ENCODE measurements at regions not wholly inside any gene's neighbourhood (a gene's known extent, or its start where the extent isn't known, plus 50 kb on each side); places are given as distances from the start of the nearest gene placed in this dataset.
"Not testable (repeated sequence)": the region's sequence is repeated elsewhere in the genome, so short reads cannot be mapped to it uniquely, and the experiment has no call there.

DNA sequence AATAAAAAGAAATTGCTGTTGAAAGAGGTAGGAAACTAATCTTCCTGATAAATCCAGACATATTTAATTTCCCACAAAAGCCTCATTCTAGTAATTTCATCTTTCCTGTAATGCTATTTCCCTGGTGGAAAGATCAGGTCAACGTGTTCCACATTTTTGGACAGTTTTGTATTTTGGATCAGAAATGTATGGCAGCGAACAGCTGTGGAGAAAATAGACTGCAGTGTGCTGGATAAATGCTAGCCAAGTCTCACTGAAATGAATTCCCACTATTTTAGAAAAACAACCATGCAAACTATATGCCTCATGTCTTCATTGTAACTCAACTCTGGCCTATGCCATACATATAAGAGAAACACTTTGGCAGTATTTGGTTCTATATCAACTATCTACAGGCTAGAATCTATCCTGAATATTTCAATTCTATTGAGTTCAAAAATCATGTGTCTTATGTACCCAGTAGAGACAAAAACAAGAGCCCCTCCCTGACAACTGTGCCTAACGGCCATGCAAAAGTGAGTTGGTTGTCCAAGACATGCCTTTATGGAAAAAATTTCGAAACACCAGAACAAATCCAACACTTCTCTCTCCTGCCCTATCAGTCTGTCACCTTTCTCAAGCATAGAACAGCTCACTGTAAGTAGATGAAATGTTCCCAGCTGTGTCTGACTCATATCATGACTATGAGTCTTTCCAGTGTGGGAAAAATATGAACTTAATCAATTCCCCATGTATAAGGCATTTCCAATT lies 191.3 kb upstream of the NREP start:
- in situ Hi-C loops (cut with HindIII; ENCODE audit: low sequenced_read_pairs) = no loop called here

- in situ Hi-C loops (cut with HindIII; ENCODE audit: low sequenced_read_pairs) = no loop called here
These were observed 189.6 kb upstream of the NREP start for GRCh38 chr5:111946556-111946955.

- in situ Hi-C loops (cut with HindIII; ENCODE audit: low sequenced_read_pairs) = no loop called here
These were observed 188.5 kb upstream of the NREP start for GRCh38 chr5:111945535-111945934.

- in situ Hi-C loops (cut with HindIII; ENCODE audit: low sequenced_read_pairs) = no loop called here
These were observed 185.8 kb upstream of the NREP start for GRCh38 chr5:111942661-111943401.

DNA sequence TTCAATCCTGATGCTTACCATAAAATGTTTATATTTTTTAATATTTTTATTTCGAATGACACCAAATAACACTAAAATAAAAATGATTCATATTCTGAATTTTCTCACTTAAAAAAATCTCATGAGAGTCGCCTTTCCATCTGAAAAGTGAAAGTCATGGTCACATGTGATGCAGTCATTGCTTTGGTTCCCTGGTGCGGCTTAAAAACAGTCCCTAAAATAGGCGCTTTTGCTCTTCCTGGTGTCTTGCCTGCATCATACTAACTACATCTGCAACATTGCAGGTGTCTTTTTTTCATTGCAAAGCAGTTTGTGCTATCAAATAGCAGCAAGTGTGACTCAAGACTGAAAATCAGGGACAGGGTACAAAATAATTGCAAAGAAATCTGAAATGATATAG lies 185.2 kb upstream of the NREP start:
- in situ Hi-C loops (cut with HindIII; ENCODE audit: low sequenced_read_pairs) = no loop called here

DNA sequence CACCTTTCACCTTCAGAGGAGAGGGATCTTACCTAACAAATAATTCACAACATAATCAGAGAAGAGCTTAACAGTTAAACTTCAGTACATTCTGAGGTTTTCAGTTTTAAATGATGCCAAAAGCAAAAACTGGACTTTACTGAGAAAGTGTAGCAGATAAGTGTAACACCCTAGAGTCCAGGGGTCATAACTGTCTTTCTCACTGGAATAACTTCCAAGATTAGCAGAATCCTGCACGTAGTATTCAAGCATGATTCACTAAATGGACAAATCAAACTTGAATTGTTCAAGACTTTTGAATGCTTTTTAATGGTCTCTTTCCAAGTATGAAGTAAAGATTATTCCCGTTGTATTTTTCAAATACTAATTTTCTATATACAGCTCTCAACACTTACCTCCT lies 180.1 kb upstream of the NREP start:
- in situ Hi-C loops (cut with HindIII; ENCODE audit: low sequenced_read_pairs) = no loop called here

GRCh38 chr5:111935835-111936234 lies 178.8 kb upstream of the NREP start:
- in situ Hi-C loops (cut with HindIII; ENCODE audit: low sequenced_read_pairs) = no loop called here

- in situ Hi-C loops (cut with HindIII; ENCODE audit: low sequenced_read_pairs) = no loop called here
These were observed 178.0 kb upstream of the NREP start for GRCh38 chr5:111935009-111935408.

GRCh38 chr5:111934511-111934910 lies 177.5 kb upstream of the NREP start:
- in situ Hi-C loops (cut with HindIII; ENCODE audit: low sequenced_read_pairs) = no loop called here

GRCh38 chr5:111933086-111933485 lies 176.1 kb upstream of the NREP start:
- in situ Hi-C loops (cut with HindIII; ENCODE audit: low sequenced_read_pairs) = no loop called here

- in situ Hi-C loops (cut with HindIII; ENCODE audit: low sequenced_read_pairs) = no loop called here
These were observed 175.6 kb upstream of the NREP start for GRCh38 chr5:111932628-111933027.

DNA sequence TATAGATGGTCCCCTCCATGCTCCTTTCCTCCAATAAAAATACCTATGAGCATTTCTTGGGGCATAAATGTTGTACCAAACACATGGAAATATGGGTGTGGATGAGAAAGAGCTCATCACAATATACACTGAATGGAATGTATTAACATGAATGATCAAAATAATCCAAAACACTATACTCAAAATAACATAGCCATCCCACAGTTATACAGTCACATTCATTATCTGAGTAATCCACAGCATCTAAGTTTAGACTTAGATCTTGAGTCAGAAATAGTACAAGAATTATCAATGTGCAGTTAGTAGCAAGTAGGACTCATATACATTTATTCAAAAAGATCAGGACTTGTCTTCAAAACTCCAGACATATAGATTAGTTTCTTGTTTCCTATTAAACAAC lies 175.2 kb upstream of the NREP start:
- in situ Hi-C loops (cut with HindIII; ENCODE audit: low sequenced_read_pairs) = no loop called here

DNA sequence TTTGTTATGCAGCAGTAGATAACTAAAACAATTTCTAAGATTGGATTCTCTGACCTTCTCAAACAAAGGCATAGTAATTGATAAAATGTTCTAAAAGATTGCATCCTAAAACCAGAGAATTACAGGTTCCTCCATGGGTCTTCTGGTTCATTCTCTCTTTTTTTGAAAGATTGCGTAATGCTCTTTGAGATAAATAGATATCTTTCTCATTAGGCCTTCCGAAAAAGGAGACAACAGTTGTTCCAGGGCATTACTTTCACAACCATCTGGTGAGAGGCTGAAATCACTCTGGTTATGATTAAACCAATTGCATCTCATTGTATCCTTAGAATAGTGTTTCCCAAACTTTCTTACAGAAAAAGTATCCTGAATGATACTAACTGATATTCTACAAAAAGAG lies 174.7 kb upstream of the NREP start:
- in situ Hi-C loops (cut with HindIII; ENCODE audit: low sequenced_read_pairs) = no loop called here

DNA sequence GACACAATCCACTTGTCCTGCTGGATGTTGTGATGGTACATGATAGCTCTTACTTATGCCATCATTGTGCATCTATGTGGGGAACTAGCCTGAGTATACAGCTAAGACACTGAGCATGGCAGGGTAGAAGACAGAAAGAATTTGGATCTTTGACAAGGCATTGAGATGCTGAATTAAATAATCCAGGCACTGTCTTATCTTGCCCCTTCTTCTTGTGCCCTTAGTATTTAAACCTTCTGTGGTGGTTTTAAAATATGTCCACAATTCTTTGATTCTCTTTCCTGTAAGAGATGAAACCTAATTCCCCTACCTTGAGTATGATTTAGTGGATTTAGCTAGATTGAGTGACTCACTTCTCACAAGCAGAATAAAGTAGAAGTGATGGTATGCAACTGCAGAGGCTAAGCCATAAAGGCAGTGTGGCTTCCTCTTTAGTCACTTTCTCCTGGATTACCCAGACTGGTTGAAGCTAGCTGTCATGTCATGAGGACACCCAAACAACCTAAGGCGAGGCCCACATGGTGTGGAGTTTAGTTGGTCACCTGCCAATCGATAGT lies 174.0 kb upstream of the NREP start:
- in situ Hi-C loops (cut with HindIII; ENCODE audit: low sequenced_read_pairs) = no loop called here

- in situ Hi-C loops (cut with HindIII; ENCODE audit: low sequenced_read_pairs) = no loop called here
These were observed 173.5 kb upstream of the NREP start for GRCh38 chr5:111930449-111930848.

GRCh38 chr5:111929867-111930266 lies 172.9 kb upstream of the NREP start:
- in situ Hi-C loops (cut with HindIII; ENCODE audit: low sequenced_read_pairs) = loop anchor here (5.0 kb wide), 1 partner anchor 47 kb away; no protein-coding TSS in a partner anchor

DNA sequence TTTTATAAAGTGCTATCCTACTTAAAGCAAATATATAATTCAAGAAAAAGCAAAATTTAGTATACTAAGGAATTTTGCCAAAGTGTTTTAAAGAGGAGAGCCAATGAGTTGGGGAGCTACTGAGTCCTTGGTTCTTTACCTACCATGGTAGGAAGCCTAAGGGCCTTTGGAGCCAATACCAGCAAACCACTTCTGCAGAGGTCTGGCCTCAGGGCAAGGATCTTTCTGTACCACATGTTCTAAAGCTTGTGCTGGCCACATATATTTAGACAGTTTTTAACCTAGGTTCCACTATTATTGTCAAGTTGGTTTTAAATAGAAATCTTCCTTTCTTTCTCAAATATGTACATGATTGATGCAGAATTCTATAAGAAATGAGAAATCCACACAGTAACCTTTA lies 172.3 kb upstream of the NREP start:
- in situ Hi-C loops (cut with HindIII; ENCODE audit: low sequenced_read_pairs) = loop anchor here (5.0 kb wide), 1 partner anchor 48 kb away; no protein-coding TSS in a partner anchor

- in situ Hi-C loops (cut with HindIII; ENCODE audit: low sequenced_read_pairs) = loop anchor here (5.0 kb wide), 1 partner anchor 49 kb away; no protein-coding TSS in a partner anchor
These were observed 171.5 kb upstream of the NREP start for GRCh38 chr5:111928511-111928910.

- in situ Hi-C loops (cut with HindIII; ENCODE audit: low sequenced_read_pairs) = loop anchor here (5.0 kb wide), 1 partner anchor 50 kb away; no protein-coding TSS in a partner anchor
These were observed 170.2 kb upstream of the NREP start for GRCh38 chr5:111927191-111927590.

- in situ Hi-C loops (cut with HindIII; ENCODE audit: low sequenced_read_pairs) = loop anchor here (5.0 kb wide), 1 partner anchor 51 kb away; no protein-coding TSS in a partner anchor
These were observed 169.0 kb upstream of the NREP start for GRCh38 chr5:111926026-111926425.

DNA sequence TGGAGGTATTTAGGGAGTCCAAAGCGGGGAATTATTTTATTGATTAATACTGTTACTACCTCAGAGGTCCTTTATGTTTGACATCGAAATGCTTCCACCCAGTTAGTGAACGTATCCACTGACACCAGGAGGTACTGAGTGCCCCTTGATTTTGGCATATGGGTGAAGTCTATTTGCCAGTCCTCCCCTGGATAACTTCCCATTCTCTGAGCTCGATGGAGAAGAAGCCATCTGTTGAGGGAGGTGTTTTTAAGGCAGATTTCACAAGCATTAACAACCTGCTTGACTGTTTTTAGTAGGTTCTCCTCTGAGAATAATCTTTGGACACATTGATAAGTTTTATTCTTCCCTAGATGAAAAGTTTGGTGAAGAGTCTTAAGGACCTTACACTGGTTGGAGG lies 165.3 kb upstream of the NREP start:
- in situ Hi-C loops (cut with HindIII; ENCODE audit: low sequenced_read_pairs) = no loop called here

- in situ Hi-C loops (cut with HindIII; ENCODE audit: low sequenced_read_pairs) = not testable (repeated sequence)
These were observed 164.7 kb upstream of the NREP start for GRCh38 chr5:111921691-111922090.

All from DLD1 (cell line).